Stimulated activated CD4-positive, alpha-beta T cell treated with anti-CD3 and anti-CD28 coated beads, TNF-alpha, amount 100 ng/mL, for 24 hours (primary cell): ENCODE measurements at regions not wholly inside any gene's neighbourhood (a gene's known extent, or its start where the extent isn't known, plus 50 kb on each side); places are given as distances from the start of the nearest gene placed in this dataset.
A peak's percentile ranks its signal among the peaks of the same experiment; 100 is the strongest.

Source experiments
- DNase-seq, 3 experiments: peaks; one replicate each; pipeline ENCODE4 v3.0.0-alpha.2; 2020; ENCODE audit warnings: low read depth in 3 of 3

- DNase-seq: no peak
Measured at GRCh38 chr12:92554158-92555073, 148.4 kb upstream of the PLEKHG7 start.

- DNase-seq: no peak
Measured at GRCh38 chr12:92553389-92553788, 149.4 kb upstream of the PLEKHG7 start.

DNA sequence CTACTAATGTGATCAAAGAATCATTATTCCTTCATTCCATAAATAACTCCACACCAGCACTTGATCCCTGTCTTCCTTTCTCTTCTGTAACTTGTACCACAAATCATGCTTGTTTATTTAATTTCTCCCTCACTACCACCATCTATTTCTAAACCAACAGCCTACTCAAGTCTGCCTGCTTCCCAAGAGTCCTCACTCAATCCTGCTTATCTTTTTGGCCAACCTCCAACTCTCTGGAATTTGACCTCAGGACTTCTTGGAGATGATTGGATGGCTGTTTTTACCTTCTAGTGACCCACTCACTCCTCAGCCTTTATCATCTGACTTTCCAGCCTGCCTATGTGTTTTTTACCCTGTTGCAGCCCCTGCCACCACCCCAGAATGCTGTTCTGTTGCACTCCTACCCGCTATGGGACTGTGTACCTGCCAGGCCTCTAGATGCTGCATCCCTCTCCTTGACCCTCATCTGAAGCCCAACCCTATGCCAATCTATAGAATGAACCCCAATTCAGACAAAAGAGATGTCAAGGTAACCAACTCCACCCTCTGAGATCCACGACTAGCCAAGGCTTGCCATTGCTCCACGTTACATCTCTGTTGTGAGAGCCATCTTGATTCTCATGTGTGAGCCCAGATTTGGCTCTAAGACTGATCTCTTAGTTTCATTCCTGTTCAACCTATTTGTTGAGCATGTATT lies 150.2 kb upstream of the PLEKHG7 start:
- DNase-seq: no peak

DNA sequence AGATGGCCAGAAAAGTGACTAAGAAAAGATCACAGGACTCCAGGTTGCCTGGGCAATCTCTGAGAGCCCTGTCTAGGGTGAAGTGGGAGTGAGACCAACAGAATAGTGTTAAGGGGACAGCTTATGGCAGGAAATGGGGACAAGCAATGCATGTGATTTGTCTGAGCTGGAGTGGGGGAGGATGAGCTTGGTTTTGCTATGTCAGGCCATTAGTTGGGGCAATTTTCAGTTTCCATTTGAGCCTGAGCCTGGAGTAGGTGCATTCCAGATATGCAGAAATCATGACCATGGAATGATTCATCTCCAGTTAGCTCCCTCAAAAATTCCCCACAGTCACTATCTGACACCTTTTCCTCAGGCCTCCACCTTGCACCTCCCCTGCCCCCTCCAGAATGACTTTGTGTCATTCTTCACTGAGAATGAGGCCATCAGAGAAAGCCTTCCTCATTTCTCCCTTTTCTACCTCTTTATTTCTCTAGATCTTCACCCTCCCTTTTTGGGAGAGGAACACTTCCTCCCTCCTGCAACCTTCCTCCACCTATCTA lies 150.9 kb upstream of the PLEKHG7 start:
- DNase-seq: peak; percentile 37 to 57 (median 54)

- no peak for DNase-seq
Measured at GRCh38 chr12:92551210-92551609, 151.6 kb upstream of the PLEKHG7 start.

DNA sequence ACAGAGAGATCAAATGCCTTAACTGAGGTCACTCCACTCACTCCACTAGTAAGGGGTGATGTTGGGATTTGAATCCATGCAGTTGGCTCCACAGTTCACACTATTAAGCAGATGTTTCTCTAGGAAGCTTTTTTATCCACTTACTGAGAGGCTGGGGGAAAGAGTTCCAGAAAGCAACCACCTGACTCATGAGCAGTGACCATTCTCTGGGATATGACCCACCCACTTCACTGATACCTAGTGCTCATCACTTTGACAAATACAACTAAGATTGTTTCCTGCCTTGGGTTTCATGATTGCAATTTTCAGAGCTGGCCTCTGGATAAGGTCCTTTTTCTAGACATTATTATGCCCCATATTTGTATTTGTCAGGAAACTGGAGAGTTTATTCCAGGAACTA lies 152.1 kb upstream of the PLEKHG7 start:
- no peak for DNase-seq

- DNase-seq: no peak
Measured at GRCh38 chr12:92550254-92550653, 152.5 kb upstream of the PLEKHG7 start.

DNA sequence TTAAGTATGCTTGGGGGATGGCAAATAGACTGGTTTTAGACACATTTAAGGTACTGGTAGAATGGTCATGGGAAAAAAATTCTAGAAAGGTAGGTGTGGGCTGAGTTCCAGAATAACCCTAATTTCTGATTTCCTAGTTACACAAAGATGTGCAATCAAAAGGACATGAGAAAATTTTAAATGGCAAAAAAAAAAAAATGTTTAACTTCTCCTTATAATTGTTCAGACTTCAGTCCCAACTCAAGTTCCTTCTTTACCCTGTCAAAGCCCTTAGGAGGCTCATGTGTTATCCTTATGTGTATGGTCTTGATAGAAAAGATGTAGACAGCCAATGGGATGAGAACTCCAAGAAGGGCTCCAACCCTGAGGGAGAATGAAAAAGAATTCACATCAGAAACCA lies 153.3 kb upstream of the PLEKHG7 start:
- no peak for DNase-seq

GRCh38 chr12:92547906-92548305 lies 154.9 kb upstream of the PLEKHG7 start:
- DNase-seq: no peak

DNA sequence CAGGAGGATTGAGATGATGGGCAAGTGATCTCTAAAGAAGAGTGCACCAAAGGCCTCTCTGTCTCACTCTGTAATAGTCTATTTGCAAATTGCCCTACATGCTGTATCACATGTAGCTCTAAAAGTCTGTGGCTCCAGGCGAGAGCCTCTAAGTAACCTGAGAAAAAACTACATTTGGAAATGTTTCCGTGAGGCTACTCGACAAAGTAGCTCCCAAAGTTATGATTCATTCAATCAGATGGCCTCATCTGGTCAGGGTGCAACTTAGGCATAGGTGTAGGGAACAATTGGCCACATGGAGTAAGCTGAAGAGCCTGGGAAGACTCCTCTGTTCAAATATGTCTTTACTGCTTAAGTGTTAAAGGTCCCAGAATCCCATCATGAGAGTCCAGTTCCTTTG lies 155.4 kb upstream of the PLEKHG7 start:
- DNase-seq: no peak

GRCh38 chr12:92546635-92547348 lies 156.0 kb upstream of the PLEKHG7 start:
- DNase-seq: no peak

- no peak for DNase-seq
Measured at GRCh38 chr12:92546259-92546634, 156.5 kb upstream of the PLEKHG7 start.

DNA sequence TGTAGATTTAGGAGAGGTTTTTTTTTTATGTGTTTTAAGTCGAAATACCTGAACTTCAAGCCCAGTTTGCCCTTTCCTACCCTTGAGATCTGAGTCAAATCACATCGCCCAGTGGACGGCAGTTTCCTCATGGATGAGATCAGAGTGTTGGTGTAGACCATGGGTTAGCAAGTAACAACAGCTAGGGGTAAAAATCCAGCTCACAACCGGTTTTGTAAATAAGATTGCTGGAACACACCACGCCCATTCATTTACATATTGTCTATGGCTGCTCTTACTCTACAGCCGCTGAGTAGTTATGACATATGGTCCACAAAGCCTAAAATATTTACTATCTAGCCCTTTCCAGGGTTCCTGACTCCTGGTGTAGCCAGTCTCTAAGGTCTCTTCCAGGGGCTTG lies 158.5 kb upstream of the PLEKHG7 start:
- DNase-seq: no peak

GRCh38 chr12:92543840-92544239 lies 158.9 kb upstream of the PLEKHG7 start:
- no peak for DNase-seq

DNA sequence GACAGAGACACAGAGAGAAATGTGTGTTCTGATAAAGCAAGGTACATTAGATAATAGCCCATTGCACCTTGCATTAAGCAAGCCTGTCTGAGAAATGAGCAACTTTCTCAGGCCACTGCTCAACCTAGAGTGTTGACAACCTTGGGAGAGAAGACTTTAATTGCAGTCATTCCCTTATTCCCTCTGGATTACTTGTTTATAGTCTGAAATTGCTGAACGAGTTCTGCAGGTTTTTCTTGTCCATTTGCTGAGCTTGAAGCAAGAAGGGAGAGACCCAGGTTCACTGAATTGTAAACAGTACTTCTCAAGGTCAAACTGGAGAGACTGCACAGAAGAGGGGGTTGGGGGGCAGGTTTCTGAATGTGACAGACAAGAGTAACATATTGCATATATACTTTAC lies 159.4 kb upstream of the PLEKHG7 start:
- DNase-seq: no peak

GRCh38 chr12:92541731-92542130 lies 161.1 kb upstream of the PLEKHG7 start:
- no peak for DNase-seq

- no peak for DNase-seq
Measured at GRCh38 chr12:92540782-92541423, 161.9 kb upstream of the PLEKHG7 start.

- DNase-seq: no peak
Measured at GRCh38 chr12:92539976-92540781, 162.6 kb upstream of the PLEKHG7 start.

DNA sequence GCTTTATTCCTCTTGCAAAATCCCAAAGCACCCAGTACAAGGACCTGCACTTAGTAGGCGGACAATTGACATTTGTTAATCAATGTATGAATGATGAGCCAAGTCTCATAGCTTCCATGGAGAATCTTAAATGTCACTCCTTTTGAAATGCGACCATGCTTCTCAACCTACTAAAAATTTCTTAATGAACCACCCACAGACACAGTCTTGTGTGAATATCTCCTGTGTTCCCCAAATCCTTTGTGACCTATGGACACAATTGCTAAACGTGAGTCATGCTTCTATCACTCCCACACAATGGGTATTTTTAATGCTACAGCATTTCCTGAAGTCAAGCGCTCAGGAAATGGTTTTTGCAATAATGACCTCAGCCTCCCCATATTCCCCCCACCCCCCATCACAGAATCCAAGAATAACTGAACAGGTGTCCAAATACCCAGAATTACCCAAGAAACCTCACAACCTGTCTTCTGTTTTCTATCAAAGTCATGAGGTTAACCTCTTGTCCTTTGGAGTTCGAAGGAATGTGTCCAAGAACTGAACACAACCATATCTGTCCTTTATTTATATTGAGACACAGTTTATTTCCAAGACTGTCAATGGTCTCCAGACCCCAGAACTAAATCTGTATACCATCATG lies 163.6 kb upstream of the PLEKHG7 start:
- DNase-seq: peak in 1 of 3 experiments; percentile 32

DNA sequence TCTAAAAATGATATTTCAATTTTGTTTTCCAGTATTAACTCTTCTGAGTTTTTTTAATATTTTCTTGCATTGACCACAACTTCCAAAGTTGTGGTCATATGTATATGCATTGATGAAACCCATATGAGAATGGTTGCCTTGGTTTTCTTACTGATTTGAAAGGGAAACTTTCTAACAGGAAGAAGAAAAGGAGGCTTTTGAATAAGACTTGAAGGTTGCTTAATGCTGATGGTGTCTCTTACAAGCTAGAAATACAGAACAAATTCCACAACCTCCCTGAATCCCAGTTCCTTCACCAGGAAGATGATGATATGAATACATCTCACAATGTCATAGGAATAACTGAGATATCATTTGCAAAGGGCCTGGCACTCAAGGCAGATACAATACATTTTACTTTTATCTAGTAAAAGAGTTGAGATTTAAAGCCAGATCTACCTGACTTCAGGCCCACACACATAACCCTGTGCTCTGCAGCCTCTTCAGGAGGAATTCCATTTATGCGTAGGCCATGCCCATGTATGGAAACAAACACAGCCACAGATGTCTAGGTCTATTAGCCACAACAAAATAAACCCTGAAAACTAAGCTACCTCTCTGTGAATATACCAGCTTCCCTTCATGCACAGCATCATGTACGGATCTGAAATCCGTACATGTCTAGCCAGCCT lies 165.4 kb upstream of the PLEKHG7 start:
- no peak for DNase-seq
